HFF-Myc (cell line): ENCODE measurements at regions not wholly inside any gene's neighbourhood (a gene's known extent, or its start where the extent isn't known, plus 50 kb on each side); places are given as distances from the start of the nearest gene placed in this dataset.

ENCODE experiments used
- DNase-seq: peaks from one replicate; pipeline ENCODE4 v3.0.0-alpha.2; 2011; ENCODE audit warnings: low read depth; ENCODE audit errors: extremely low read depth
- H3K4me3 ChIP-seq: replicated peaks from 2 replicates; pipeline ENCODE4 v1.5.1; 2011; ENCODE audit warnings: low read depth, mild to moderate bottlenecking, control low read depth, low read length
- CTCF ChIP-seq: IDR thresholded peaks from 2 replicates; pipeline ENCODE4 v1.5.1; 2012; ENCODE audit warnings: mild to moderate bottlenecking, low read depth, low read length, control low read depth; ENCODE audit errors: missing control alignments

DNA sequence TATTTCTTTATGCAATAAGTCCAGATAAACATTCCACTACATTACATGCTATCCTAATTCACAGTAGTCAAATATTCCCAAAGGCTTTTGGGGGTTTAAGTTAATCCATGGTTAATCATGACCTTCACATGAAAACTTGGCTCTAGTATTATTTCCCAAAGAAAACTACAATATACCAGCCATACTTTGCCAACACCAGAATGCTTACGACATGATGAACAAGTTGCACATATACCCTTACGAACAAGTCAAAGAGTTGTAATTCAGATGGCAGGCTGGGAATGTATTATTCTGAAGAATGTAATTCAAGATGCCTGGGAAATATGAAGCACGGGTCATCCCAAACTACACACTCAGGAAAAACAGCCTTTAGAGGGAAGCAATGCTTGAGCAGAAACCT, 499.6 kb downstream of the PPARGC1A start:
- no peak overlapping the region for H3K4me3 ChIP-seq
- DNase-seq: no peak
- TF ChIP-seq CTCF: no peak

DNA sequence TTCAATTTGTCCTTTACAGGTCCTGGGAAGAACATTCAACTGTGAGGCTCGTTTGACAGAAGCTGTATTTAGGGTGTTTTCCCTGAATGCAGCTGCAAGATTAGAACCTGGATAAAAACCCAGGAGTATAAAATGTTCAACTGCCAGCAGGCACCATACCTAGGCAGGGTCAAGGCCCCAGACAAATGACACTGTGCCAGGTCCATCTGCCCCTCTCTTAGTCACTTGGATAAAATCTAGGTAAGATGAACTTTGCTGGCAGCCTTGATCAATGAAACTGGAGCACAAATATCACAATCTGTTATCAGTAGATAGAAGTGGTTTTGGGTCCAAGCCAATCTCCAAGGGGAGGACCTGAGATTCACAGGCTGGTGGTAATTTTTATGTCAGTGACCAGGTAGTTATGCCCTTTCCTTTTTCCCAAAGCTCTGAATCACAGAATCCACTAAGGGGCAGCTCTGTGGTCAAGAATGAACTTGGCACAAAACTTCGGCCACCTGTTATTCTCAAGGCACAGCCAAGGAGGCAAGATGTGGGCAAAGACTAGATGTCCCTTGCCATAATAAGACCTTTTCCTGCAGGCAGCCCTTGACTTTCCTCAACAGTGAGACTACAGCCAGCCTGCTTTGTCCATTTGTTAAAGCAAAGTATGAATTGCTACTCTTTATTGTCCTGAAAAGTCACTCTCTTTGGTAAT, 501.0 kb downstream of the PPARGC1A start:
- no peak overlapping the region for H3K4me3 ChIP-seq
- no peak for DNase-seq
- TF ChIP-seq CTCF: no peak

DNA sequence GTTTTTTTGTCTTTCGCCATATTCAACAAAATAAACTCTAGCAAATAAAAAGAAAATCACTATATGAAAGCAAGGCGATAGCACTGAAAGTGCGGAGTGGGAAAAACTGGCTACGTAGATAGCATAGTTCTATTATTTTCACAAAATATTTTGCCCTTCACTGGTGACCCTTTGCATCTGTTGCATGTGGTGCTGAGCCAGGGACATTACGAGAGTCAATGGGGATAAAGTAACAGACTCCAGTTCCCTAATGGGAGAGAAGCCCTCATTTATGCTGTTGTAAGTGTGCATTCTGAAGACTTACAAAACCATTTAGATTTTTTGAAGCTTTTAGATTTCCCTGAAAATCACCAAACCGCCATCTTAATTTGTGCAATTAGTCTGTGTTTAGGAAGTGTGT, 501.6 kb downstream of the PPARGC1A start:
- H3K4me3 ChIP-seq: no peak overlapping the region
- no peak for DNase-seq
- no peak for TF ChIP-seq CTCF

GRCh38 chr4:23384741-23385140, 505.1 kb downstream of the PPARGC1A start:
- no peak for DNase-seq
- no peak for TF ChIP-seq CTCF
- H3K4me3 ChIP-seq: no peak overlapping the region

DNA sequence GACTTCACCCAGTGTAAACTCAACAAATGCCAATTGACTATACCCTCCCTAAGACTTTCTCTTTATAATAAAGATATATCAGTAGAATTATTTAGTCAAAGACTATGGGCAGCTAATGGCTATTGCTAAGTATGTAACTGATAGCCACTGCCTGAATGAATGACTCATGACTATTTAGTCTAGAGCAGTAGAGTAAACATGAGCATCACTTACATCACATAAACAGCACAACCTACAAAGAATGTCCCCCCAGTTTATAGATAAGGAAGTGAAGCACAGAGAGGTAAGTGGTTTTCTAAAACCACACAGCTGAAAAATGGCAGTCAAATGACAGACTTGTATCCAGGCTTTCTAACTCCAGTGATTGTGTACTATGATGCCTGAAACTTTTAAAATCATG, 507.0 kb downstream of the PPARGC1A start:
- TF ChIP-seq CTCF: no peak

DNA sequence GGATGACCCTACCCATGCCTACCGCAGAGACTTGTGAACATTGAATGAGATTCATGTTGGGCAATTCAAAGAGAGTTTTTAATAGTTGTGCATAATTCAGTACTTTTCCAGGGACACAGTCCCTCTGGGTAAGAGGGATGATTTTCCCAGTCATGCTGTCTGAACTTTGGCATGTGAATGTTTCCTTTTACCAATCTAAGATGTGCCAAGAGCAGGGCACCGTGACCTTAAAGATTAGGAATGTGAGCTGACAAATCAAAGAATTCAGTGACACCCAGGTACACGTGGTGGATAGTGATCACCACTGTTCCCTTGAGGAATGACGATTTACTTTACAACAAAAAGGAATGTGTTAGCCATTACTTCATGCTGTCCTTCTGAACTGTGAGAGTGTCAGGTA, 515.6 kb downstream of the PPARGC1A start:
- no peak for DNase-seq
- H3K4me3 ChIP-seq: no peak overlapping the region
- TF ChIP-seq CTCF: no peak

More for the DNA sequence above, 507.0 kb downstream of the PPARGC1A start:
- no peak for DNase-seq
- no peak overlapping the region for H3K4me3 ChIP-seq

GRCh38 chr4:23373261-23373660, 516.6 kb downstream of the PPARGC1A start:
- H3K4me3 ChIP-seq: no peak overlapping the region
- DNase-seq: no peak
- no peak for TF ChIP-seq CTCF
